CD4-positive, alpha-beta T cell treated with Interleukin-4 for 1 hour (primary cell): ENCODE measurements at regions not wholly inside any gene's neighbourhood (a gene's known extent, or its start where the extent isn't known, plus 50 kb on each side); places are given as distances from the start of the nearest gene placed in this dataset.
"Not testable (repeated sequence)": the region's sequence is repeated elsewhere in the genome, so short reads cannot be mapped to it uniquely, and the experiment has no call there.

Experiments used
- DNase-seq, 2 donors: peaks; one replicate each; pipeline ENCODE4 v3.0.0-alpha.2; 2020 to 2022

DNA sequence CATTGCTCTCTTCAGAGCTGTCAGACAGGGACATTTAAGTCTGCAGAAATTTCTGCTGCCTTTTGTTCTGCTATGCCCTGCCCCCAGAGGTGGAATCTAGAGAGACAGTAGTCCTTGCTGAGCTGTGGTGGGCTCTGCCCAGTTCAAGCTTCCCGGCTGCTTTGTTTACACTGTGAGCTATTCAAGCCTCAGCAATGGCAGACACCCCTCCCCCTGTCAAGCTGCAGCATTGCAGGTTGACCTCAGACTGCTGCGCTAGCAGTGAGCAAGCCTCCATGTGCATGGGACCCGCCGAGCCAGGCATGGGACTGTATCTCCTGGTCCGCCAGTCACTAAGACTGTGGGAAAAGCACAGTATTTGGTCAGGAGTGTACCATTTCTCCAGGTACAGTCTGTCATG is 53.6 kb upstream of the MAPK10 start:
- not testable (repeated sequence) for DNase-seq

- no peak for DNase-seq
Measured at GRCh38 chr4:86414686-86415085, 54.8 kb upstream of the MAPK10 start.

DNA sequence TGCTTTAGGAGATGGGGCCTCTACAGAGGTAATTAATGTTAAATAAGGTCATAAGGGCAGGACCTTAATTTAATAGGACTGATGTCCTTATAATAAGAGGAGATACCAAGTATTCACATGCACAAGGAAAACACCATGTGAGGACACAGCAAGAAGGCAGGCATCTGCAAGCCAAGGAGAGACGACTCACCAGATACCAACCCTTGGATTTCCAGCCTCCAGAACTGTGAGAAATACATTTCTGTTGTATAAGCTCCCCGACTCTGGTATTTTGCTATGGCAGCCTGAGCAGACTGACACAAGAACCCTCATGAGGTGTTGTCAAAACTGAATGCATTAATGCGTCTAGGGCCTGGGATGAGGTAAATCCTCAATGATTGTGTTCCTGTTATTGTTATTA is 56.2 kb upstream of the MAPK10 start:
- DNase-seq: no peak

DNA sequence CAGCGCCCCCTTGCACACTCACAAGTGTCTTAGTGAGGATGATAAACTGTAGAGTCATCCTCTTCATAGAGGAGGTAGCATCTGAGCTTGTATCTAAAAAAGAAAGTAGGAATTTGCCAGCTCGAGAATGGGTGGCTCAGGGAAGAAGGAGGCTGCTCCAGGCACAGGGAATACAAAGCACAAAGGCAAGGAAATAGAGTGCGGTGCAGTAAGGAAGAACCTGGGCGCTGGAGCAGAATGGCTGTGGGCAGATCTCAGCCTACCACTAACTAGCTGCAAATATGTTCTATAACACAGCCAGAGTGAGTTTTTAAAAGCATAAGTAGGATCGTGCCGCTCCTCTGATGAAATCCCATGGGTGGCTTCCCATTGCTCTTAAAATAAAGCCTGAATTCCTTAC is 61.6 kb upstream of the MAPK10 start:
- no peak for DNase-seq

- no peak for DNase-seq
Measured at GRCh38 chr4:86431543-86432116, 71.8 kb upstream of the MAPK10 start.

DNA sequence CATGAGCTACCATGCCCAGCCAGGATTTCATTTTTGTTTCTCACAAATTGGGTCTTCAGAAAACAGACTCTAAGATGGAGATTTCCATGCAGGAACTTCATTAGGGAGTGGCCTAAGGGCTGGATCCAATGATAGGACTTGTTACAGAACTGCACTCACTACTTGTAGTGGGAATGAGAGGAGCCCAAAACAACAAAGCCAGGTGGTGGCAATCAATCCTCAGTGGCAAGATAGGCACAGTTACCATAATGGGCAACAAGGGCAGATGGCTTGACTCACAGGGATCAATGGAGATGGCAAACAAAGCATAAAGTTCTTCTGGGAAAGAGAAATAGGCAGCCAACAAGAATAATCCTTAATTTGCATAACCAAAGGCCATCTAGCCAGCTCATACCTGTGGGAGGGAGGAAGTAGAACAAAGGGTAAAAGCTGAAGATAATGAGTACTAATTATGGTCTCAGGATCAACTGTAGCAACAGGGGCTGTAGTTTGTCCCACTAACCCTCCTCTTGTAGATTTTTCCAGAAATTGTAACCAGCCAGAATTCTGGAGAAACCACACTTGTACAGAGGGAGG is 72.8 kb upstream of the MAPK10 start:
- no peak for DNase-seq

- DNase-seq: no peak
Measured at GRCh38 chr4:86439293-86439692, 79.4 kb upstream of the MAPK10 start.

DNA sequence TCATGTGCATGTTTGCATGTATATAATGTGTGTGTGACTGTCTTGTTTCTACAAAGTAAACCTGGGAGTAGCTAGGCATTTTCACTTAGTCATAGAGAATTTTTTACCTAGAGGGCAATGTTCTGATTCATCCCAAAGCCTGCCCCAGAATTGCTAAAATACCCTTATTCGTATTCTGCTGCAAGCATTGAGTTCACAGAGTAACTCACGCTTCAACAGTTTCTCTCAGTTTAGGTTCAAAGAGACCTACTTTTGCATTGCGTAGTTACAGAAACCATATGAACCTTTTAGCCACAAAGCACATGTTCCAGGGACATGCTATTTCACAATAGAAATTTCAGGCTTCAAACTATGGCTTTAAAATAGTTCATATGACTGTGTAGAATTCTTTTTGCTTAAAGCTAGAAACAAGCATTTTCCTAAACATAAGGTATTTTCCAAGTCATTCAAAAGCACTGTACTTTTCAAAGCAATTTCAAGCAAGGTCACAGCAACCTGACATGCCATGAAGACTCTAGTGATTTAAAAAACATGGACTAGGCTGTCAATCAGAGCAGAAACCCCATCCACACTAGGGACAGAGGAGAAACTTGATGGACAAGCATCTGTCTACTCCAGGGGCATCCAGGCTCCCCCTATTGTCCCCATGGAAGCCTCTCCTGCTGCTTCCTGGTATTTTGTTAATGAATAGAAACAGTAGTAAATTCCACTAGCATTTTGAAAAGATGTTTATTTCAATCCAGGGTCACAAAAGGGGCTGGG is 81.5 kb upstream of the MAPK10 start:
- no peak for DNase-seq

DNA sequence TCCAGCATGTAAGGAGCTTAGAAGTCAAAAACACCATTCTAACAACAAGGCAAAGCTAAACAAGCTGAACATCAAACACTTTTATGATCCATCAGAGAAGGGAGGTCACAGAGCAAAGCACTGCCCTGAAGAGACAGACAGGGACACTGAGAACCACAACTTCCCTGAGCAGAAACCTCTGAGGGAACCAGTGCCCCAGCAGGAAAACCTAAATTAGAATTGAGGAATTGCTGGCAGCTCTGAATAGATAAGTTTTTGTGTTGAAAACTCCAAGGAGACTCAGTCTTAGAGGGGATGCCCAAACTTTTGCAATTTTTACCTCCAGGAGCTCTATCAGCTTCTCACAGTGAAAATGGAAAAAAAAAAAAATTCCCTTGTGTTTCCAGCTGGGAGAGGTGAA is 83.0 kb upstream of the MAPK10 start:
- no peak for DNase-seq

DNA sequence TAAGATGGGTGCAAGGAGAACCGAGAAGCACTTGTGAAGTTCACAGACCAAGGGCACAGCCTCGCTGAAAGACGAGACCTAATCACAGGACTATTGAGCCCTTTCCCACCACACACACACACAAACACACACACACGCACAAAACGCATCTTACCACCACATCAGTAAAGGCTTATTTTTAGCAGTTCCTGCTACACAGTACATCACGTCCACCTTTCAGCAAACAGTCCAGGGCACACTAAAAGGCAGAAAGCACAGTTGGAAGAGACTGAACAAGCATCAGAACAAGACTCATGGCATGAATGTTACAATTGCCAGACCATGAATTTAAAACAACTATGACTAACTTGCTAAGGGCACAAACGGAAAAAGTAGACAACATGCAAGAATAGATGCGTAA is 83.6 kb upstream of the MAPK10 start:
- DNase-seq: no peak

GRCh38 chr4:86446996-86447395 is 87.1 kb upstream of the MAPK10 start:
- DNase-seq: no peak

GRCh38 chr4:86448871-86449270 is 89.0 kb upstream of the MAPK10 start:
- DNase-seq: no peak

- DNase-seq: no peak
Measured at GRCh38 chr4:86449746-86450588, 90.1 kb upstream of the MAPK10 start.

GRCh38 chr4:86450861-86451260 is 91.0 kb upstream of the MAPK10 start:
- DNase-seq: no peak

DNA sequence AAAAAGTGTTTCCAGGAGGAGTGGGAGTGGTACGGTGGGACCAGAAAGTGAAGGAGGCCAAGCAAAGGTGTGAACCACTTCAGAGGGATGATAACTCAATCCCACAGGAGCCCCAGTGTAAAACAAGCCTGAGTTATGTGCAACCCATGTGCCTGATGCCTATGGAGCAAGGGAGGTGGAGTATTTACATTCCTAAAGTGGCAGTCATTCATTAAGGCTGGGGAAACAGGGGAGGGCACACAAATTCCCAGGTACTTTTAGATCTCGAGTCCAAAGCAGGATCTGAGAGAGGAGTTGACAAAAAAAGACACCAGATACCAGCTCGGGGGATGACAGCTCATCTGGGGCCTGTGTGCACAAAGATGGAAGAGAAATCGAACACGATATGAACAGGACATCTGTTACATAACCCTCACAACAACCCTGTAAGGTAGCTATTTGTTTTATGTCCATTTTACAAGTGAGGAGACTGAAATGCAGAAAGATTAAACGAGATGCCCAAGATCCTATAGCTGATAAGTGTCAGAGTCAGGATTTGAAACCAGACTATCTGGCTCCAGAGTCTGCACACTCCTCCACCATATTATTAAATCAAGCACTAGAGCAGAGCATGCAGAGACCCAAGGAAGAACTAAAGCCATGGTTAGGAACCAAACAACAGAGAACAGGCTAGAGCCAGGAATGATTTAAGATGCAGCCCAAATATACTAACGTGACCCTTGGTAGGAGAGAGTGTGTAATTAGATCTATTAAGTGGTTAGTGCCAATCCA is 91.9 kb upstream of the MAPK10 start:
- DNase-seq: no peak

- no peak for DNase-seq
Measured at GRCh38 chr4:86452422-86452891, 92.6 kb upstream of the MAPK10 start.

GRCh38 chr4:86452924-86453531 is 93.2 kb upstream of the MAPK10 start:
- DNase-seq: no peak

- DNase-seq: not testable (repeated sequence)
Measured at GRCh38 chr4:86453611-86454072, 93.8 kb upstream of the MAPK10 start.

GRCh38 chr4:86461849-86462248 is 102.0 kb upstream of the MAPK10 start:
- no peak for DNase-seq

DNA sequence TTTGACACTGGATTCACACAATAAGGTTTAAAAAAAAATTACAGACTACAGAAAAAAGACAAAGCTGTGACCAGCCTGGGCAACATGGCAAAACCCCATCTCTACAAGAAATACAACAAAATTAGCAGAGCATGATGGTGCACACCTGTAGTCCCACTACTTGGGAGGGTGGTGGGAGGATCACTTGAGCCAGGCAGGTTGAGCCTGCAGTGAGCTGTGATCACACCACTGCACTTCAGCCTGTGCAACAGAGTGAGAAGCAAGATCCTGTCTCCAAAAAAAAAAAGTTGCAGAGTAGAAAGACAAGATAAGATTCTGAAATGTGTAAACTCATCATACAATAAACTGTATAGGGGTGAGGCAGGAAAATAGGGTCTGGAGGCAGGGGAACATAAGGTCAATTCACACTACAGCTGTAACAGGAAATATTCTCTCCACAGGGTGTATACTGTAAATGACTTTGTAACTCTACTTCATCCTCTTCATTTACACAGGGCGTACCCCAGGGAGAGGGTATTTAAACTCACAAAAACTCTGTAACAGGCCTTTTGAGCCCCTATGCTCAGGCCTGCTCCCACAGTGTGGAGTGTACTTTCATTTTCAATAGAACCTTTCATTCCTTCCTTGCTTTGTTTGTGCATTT is 112.6 kb upstream of the MAPK10 start:
- no peak for DNase-seq

DNA sequence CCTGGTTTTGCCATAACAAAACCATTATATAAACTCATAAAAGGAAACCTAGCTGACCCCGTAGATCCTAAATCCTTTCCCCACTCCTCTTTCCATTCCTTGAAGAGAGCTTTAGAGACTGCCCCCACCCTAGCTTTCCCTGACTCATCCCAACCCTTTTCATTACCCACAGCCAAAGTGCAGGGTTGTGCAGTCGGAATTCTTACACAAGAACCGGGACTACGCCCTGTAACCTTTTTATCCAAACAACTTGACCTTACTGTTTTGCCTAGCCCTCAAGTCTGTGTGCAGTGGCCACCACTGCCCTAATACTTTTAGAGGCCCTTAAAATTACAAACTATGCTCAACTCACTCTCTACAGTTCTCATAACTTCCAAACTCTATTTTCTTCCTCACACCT is 116.0 kb upstream of the PTPN13 start:
- not testable (repeated sequence) for DNase-seq

DNA sequence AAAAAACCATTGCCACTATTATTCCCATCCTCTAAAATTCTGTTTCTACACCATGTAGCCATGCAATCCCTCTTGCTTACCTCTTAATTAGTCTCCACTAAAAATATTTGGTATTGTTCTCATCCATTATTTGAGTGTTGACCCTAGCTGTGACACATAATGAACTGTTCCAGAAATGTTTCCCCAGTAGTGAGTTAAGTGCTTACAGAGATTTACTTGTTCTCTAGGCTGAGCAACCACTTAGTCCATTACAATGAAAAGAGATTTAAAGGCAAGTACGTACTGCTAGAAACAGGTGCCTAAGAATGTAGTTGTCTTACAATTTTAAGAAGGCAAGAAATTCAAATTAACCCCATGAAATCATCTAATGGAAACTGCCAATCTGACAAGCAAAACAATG is 112.7 kb upstream of the PTPN13 start:
- no peak for DNase-seq
